SK-N-MC (cell line): ENCODE measurements at regions not wholly inside any gene's neighbourhood (a gene's known extent, or its start where the extent isn't known, plus 50 kb on each side); places are given as distances from the start of the nearest gene placed in this dataset.
"Not testable (repeated sequence)": the region's sequence is repeated elsewhere in the genome, so short reads cannot be mapped to it uniquely, and the experiment has no call there.

Source experiments
- DNase-seq: peaks from one replicate; pipeline ENCODE4 v3.0.0-alpha.2; 2011; ENCODE audit warnings: low read depth, low spot score
- H3K27ac ChIP-seq: fragments of 200-600 bp; sonication (generic); 2 replicates; pipeline ENCODE4 v1.5.1; 2016; ENCODE audit warnings: mixed run types
- H3K36me3 ChIP-seq: fragments of 200-600 bp; sonication (generic); 2 replicates; pipeline ENCODE4 v1.6.1; 2017; ENCODE audit warnings: antibody characterized with exemption, low read length, mixed read lengths; ENCODE audit not compliant: insufficient read depth
- H3K4me3 ChIP-seq: fragments of 200-600 bp; sonication (generic); 2 replicates; pipeline ENCODE4 v1.5.1; 2016
- H3K9ac ChIP-seq: fragments of 200-600 bp; sonication (generic); 2 replicates; pipeline ENCODE4 v1.8.0; 2017; ENCODE audit warnings: mixed run types, mixed read lengths; ENCODE audit not compliant: insufficient read length
- H3K9me3 ChIP-seq: fragments of 200-600 bp; sonication (generic); 2 replicates; pipeline ENCODE4 v1.6.1; 2017; ENCODE audit warnings: low read depth, mild to moderate bottlenecking, antibody characterized with exemption, low read length, moderate library complexity, mixed read lengths
- EZH2 ChIP-seq: fragments of 200-600 bp; sonication (generic); IDR thresholded peaks from one replicate; pipeline ENCODE4 v1.6.1; 2017; ENCODE audit warnings: antibody characterized with exemption
- FOXP2 ChIP-seq: optimal IDR thresholded peaks from 2 replicates; pipeline ENCODE3; 2011; ENCODE audit warnings: mild to moderate bottlenecking, moderate library complexity; ENCODE audit not compliant: insufficient read depth; ENCODE audit errors: extremely low read length, control extremely low read depth
- POLR2AphosphoS5 ChIP-seq: IDR thresholded peaks from 2 replicates; pipeline ENCODE4 v1.6.1; 2012; ENCODE audit warnings: mild to moderate bottlenecking, low read depth, low read length, borderline replicate concordance

DNA sequence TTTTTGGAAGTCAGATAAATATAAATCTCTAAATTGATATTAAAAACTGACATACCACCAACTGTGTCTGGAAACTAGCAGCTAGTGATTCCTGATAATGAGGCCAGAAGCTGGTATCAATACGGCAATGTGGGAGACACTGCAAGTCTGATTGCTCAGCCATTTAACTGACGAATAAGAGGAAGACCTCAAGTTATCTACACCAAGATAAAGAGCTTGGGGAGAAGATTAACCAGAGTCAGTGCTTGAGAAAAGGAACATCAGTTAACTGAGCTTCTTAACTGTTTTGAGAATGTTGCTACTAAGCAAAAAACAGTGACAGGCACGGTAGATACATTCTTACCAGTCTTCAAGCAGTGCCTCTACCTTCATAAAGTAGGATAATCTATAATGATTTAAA is 140.4 kb upstream of the TENT5A start:
- Histone ChIP-seq H3K4me3 (no peak overlapping the region), H3K9me3 (no peaks in the 10 kb centered on the region), H3K9ac (no peak overlapping the region), H3K36me3 (no peaks in the 10 kb centered on the region), H3K27ac (no peak overlapping the region)
- no peak for TF ChIP-seq POLR2AphosphoS5
- no peak for TF ChIP-seq FOXP2
- no peak for TF ChIP-seq EZH2
- DNase-seq = no peak

DNA sequence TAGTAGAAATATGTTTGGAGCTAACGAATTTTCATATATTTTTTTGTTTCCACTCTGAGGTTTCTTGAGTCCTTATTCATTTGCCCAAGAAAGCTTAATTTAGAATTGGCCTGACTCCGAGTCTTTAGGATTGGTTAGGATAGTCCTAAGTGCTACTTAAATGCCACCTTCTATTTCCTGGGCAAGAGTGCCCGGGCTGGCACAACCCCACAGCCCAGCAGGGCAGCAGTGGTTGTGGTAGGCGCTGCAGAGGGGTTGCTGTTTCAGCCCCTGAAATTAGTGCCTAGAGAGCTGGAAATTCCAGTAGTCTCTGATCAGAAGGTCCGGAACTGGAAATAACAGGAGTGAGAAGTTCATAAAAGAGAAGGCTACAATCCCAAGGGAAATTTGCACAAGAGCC is 139.4 kb upstream of the TENT5A start:
- no peak for DNase-seq
- Histone ChIP-seq H3K4me3 (no peak overlapping the region), H3K27ac (no peak overlapping the region), H3K36me3 (no peaks in the 10 kb centered on the region), H3K9me3 (no peaks in the 10 kb centered on the region), H3K9ac (no peak overlapping the region)
- TF ChIP-seq EZH2 (no peak), FOXP2 (no peak), POLR2AphosphoS5 (no peak)

DNA sequence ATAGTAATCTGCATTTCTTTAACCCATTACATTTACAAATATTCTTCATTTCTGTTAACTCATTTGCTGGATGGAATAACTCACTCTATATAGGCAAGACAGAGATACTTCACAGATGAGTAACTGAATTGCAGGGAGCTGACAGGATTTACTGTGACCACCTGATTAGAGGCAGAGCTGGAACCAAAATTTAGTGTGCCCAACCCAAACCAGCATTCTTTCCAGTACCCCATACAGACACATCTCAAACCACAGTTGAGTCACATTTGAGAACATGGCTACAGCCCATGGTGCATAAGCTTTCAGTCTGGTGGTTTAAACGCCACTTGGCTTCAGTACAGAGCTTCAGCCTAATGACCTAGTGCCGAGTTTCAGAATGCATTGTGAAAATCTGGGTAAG is 138.4 kb upstream of the TENT5A start:
- H3K9me3 ChIP-seq = no peaks in the 10 kb centered on the region
- H3K4me3 ChIP-seq = no peak overlapping the region
- no peak for DNase-seq
- H3K36me3 ChIP-seq = no peaks in the 10 kb centered on the region
- H3K27ac ChIP-seq = no peak overlapping the region
- H3K9ac ChIP-seq = no peak overlapping the region
- TF ChIP-seq FOXP2 = no peak
- no peak for TF ChIP-seq POLR2AphosphoS5
- TF ChIP-seq EZH2 = no peak

DNA sequence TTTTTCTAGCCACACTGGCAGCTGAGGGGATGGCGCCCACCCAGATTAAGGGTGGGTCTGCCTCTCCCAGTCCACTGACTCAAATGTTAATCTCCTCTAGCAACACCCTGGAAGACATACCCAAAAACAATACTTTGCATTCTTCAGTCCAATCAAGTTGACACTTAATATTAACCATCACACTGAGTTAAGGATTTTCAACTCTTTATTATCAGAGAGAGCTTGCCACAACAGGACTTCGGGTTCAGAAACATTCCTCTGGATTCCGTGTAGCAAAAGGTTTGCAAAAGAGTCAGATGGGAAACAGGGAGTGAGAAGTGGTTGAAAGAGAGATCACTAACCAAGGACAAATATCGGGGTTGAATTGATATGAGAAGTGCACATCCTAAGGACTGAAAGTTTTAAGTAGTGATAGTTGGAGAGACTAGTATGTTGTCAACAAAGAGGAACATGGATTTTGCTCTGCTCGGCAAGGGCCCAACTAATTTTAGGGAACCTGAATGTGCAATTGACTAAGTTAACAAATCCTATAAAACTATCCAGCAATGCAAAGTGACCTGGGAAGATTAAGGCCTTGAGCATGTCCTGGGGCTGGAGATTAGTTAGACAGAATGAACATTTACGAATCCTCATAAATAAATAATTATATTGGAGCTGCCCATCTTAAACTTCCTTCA is 137.0 kb upstream of the TENT5A start:
- TF ChIP-seq EZH2 (no peak), POLR2AphosphoS5 (no peak), FOXP2 (no peak)
- DNase-seq = no peak
- no peak overlapping the region for H3K9ac ChIP-seq
- no peaks in the 10 kb centered on the region for H3K36me3 ChIP-seq
- H3K9me3 ChIP-seq = no peaks in the 10 kb centered on the region
- H3K4me3 ChIP-seq = no peak overlapping the region
- H3K27ac ChIP-seq = no peak overlapping the region

DNA sequence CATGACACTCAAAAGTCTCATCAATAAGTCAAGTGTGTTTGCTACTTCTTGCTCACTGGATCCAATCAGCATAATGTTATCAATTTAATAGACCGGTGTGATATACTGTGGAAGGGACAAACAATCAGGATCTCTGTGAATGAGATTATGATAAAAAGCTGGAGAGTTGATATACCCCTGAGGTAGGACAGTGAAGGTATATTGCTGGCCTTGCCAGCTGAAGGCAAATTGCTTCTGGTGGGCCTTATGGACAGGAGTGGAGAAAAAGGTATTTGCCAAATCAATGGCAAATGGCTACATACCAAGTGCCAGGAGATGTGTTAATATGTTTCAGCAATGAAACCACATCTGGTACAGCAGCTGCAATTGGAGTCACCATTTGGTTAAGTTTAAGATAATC is 134.4 kb upstream of the TENT5A start:
- not testable (repeated sequence) for H3K4me3 ChIP-seq, H3K27ac ChIP-seq, H3K9me3 ChIP-seq, H3K36me3 ChIP-seq, H3K9ac ChIP-seq, DNase-seq

DNA sequence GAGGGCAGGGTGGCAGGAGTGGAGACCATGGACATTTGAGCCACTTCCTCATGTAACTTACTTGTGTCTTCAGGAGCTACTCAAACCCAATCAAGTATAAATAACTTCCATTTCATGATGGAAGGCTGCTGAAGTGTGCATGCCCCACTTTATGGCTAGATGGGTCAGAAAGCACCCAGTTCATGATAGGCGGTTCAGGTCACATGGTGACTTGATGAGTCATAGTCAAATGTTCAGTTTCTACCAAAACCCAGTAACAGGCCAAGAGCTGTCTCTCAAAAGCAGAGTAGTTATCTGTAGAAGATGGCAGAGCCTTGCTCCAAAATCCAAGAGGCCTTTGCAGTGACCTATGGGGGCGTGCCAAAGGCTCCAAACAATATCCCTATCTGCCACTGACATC is 133.7 kb upstream of the TENT5A start:
- Histone ChIP-seq H3K4me3 (no peak overlapping the region), H3K36me3 (no peaks in the 10 kb centered on the region), H3K9ac (no peak overlapping the region), H3K27ac (no peak overlapping the region), H3K9me3 (no peaks in the 10 kb centered on the region)
- TF ChIP-seq POLR2AphosphoS5 (no peak), EZH2 (no peak), FOXP2 (no peak)
- DNase-seq = no peak

DNA sequence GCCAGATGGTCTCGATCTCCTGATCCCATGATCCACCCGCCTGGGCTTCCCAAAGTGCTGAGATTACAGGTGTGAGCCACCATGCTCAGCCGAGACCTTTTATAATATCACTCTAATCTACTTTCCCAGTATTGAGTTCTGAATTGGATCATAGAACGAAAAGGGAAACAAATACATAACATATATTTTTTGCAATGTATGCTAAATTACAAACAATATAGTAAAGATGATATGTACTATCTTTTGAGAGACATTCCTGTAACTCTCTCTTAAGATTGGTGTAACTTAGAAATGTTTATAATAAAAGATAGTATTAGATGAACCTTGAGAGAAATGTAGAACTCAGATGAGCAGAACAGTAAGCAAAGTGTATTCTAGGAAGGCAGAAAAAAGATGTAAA is 129.2 kb upstream of the TENT5A start:
- DNase-seq = no peak
- TF ChIP-seq FOXP2 (no peak), POLR2AphosphoS5 (no peak), EZH2 (no peak)
- Histone ChIP-seq H3K9ac (no peak overlapping the region), H3K36me3 (no peaks in the 10 kb centered on the region), H3K9me3 (no peaks in the 10 kb centered on the region), H3K27ac (no peak overlapping the region), H3K4me3 (no peak overlapping the region)

DNA sequence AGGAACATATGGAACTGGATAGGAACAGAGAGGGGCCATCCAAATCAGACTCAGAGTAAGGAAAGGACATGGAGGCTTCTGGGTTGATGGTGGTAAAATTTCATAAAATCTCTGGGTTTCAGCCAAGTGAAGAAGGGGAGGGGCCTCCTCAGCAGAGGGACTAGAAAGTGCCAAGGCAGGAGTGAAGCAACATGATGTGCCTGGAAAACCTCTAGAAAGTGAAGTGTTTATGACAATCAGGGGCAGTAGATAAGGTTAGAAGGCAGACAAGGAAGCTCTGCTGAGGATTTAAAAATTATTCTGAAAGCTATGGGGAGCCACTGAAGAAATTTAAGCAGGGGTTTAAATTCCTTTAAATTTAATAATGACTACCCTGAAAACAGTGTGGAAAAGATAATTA is 126.0 kb upstream of the TENT5A start:
- H3K36me3 ChIP-seq = no peaks in the 10 kb centered on the region
- no peak for TF ChIP-seq EZH2
- no peak for TF ChIP-seq FOXP2
- TF ChIP-seq POLR2AphosphoS5 = no peak
- DNase-seq = no peak
- H3K27ac ChIP-seq = no peak overlapping the region
- H3K9me3 ChIP-seq = no peaks in the 10 kb centered on the region
- H3K4me3 ChIP-seq = no peak overlapping the region
- no peak overlapping the region for H3K9ac ChIP-seq

DNA sequence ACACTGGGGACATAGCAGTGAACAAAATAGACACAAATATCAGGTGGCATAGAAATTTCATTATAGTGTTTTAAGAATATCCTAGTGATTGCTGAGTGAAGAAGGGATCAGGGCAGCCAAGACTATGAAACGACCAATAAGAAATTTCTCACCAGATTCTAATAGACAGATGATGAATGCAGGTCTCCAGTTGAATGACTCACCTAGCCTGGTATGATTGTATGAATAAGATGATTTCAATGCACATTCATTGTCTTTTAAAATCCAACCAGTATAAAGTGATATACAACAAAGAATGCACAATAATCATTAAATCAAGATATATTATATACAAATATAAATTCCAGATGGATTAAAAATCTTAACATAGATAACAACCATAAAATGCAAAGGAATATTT is 124.5 kb upstream of the TENT5A start:
- no peak for DNase-seq
- Histone ChIP-seq H3K27ac (no peak overlapping the region), H3K9me3 (no peaks in the 10 kb centered on the region), H3K4me3 (no peak overlapping the region), H3K9ac (no peak overlapping the region), H3K36me3 (no peaks in the 10 kb centered on the region)
- TF ChIP-seq POLR2AphosphoS5 (no peak), FOXP2 (no peak), EZH2 (no peak)
